ENCODE measurements at regions not wholly inside any gene's neighbourhood (a gene's known extent, or its start where the extent isn't known, plus 50 kb on each side); places are given as distances from the start of the nearest gene placed in this dataset.
"Not testable (repeated sequence)": the region's sequence is repeated elsewhere in the genome, so short reads cannot be mapped to it uniquely, and the experiment has no call there.

DNA sequence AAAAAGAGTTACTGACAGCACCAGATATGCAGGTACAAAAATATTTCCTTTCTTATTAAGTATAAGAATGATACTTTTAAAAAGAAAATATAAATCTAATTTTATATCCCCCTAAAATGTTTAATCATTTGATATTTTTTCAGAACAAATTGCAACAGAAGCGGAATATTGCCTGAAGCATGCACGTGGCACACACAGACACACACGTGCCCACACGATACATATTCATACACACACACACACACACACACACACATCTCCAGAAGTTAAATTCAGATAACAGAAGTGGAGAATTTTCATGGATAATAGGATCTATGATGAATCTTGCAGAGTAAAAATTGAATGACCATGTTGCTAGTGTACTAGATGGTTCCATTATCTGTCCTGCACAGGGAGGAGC is 445.2 kb downstream of the GPAT3 start:
- no peak for DNase-seq

DNA sequence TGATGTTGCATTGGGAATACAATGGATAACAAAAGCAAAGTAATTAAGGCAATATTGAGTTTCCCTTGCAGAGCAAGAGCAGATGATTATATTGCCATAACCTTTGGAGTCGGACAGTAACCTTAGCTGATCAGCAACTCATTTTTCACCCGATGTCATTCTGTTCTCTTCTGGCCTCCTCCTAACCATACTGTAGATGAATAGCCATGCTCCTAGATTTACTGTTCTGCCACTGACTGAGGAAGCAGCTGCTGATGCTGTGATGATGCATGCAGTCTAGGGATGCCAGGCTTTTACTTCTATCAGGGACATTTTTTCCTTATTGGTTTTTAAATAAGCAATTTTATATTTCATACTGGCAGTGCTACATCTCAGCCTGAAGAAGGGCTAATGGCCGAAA is 443.9 kb downstream of the GPAT3 start:
- DNase-seq: no peak

DNA sequence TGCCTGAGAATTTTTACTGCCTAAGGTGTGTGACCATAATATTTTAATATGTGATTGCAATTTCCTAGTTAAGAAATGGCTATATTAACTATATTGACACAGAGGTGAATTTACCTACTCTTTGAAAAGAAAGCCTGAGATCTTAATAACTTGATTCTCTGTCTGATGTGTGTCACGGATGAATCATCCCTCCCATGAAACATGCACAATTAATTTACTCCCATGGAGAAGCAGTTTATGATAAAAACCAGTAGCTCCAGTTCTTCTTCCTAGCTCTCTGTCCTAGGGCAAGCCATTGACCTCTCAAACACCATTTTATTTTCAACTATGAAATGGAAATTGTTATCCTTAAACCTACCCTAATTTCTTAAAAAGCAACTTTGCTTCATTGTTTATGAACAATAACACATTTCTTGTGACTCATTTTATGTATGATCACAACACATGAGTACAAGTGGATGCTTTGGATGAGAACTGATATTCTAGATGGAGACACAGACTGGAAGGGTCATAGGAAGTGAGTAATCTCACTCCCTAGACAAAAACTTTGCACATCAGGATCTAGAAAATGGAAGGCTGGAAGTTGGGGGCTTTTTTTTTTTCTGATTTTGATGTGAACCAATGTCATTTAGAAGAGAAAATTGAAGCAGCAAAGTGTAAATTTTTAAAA is 438.3 kb downstream of the GPAT3 start:
- DNase-seq: no peak

GRCh38 chr4:83964996-83965541 is 429.2 kb downstream of the GPAT3 start:
- peak; percentile 53 for DNase-seq

DNA sequence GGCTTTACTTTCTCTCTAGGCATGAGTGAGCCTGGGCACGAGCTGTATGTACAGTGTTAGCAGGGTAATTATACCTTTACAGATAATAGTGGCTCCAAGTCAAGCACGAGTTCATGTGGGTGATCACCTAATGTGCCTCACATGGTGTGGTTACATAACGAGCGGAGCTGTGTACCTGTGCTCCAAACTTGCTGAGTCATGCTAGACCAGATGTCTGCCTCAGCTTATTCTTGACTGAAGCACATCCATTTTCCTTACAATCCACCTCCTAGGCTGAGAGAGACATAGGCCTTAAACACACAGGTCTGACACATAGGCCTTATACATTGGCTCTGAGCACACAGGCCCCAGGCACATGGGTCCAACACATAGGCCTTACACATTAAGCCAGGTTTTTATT is 426.6 kb downstream of the GPAT3 start:
- DNase-seq: peak; percentile 9

DNA sequence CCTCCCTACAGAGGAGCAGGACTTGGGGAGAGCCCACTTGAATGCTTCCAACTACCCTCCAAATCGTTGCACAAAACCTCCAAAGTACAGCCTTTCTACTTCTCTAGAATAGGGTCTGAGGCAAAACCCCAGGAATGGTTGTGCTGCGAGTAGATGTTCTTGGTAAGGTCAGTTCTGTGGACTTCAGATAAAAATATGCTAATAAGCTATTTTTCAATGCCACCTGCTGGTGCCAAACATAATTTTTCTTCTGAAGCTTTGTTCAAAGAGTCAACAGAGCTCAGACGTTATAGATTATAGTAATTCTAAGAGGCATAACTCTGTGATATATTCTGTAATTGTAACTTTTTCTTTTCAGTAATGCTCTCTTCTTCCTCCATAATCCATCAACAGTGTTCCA is 425.7 kb downstream of the GPAT3 start:
- DNase-seq: peak; percentile 3

DNA sequence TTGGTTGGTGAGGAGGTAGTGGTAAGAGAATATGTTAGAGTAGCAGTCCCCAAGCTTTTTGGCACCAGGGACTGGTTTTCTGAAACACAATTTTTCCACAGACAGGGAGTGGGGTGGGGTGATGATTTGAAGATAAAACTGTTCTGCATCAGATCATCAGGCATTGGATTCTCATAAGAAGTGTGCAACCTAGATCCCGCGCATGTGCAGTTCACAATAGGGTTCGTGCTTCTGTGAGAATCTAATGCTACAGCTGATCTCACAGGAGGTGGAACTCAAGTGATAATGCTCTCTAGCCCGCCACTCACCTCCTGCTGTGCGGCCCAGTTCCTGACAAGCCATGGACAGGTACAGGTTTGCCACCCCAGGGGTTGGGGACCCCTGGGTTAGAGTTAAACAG is 423.3 kb downstream of the GPAT3 start:
- DNase-seq: no peak

- DNase-seq: no peak
Measured at GRCh38 chr4:83947830-83948193, 411.9 kb downstream of the GPAT3 start.

DNA sequence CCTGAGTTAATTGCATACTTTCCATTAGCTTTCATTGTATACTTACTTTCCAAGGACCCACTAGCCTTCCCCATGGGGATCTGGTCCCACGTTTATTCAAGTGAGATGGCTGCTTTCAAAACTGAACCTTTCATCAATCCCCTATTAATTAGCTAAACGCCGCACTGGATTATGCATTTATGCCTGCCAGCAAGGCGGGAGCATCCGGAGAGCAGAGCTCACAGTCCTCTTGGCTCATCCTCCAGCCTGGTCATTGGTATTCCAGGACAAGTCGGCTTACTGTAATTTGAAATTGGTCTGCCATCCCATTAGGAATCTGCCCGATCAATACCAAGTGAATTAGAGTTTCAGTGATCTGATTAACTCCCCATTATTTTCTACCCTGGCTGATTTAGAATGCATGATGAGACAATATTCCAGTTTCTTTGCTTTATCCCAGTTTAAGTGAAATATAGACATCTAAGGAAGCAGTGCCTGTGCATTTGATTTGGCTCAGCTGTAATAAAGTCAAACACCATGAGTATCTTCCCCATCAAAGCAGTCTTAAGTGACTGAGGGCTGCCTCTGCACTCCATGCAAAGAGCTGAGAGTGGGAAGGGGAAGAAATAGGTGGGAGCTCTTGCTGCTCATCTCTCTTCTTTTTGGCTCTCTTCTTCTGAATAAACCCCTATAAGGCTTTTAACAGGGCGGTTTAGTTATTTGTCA is 411.4 kb downstream of the GPAT3 start:
- DNase-seq: no peak

- not testable (repeated sequence) for DNase-seq
Measured at GRCh38 chr4:83943691-83944090, 407.8 kb downstream of the GPAT3 start.

- no peak for DNase-seq
Measured at GRCh38 chr4:83932750-83933391, 397.0 kb downstream of the GPAT3 start.

DNA sequence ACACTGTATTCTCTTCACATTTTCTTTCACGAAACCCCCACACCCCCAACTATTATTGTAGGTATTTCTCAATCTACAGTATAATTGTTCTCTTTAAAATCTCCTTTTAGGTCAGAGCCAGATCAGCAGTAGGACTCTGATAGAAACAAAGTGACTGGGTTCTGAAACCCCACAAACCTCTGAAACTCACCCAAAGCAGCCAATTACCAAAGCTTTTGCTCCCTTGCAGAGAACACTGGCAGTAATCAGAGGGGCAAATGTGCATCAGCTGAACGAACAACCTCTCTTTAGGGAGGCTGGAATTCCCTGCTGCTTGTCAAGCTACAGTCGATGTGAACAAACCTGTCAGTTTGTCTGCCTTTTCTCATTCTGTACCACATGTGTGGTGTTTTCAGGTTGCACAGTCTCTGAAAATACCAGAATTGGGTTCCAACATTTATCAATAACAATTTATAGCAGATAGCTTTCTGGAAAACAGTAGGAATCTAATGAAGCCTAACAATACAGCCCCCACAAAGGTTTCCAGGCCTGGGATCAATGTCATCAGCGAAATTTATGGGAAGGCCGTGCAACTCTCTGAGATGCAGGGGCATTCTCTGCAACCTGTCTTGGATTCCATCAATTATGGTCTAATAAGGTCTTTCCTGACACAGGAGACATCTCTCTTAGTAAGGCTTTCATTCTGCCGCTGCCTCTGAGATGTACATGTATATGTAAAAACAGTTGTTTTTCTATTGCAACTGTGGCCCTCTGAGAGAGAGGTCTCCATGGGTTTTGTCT is 395.9 kb downstream of the GPAT3 start:
- no peak for DNase-seq

DNA sequence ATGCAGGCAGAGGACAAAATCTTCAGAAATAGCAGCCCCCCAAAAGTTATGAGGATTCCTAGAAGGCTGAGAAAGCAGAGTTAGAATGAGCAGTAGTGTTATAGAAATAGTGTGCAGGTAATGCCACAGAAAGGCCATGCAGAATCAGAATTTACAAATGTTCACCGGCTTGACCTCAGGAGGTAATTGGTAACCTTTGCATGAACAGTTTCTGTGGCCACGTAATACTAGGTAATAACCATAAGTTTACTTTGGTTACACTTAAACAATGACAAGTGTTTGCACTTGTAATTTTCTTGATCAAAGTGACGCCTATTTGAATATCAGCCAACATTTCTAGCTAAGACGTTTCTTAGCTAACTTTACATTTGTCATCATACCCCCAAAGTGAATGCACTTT is 393.6 kb downstream of the GPAT3 start:
- DNase-seq: peak; percentile 27

- no peak for DNase-seq
Measured at GRCh38 chr4:83926950-83927349, 391.0 kb downstream of the GPAT3 start.

DNA sequence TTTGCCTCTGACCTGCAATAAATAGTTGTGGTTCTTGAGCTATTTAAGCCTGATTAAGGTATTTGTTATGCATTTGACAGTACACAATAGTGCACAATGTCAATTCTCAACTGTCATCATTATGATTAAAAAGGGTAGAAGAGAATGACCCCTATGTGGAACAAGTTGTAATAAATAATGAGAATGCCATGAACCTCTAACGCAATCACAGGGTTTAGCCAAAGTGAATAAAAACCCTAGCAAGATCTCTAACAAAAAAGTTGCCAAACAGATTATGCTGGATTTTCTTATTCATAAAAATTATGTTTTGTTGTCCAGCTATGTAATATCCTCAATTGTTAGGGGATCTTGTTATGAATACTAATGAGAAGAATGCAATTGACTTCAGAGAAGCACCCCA is 387.4 kb downstream of the GPAT3 start:
- DNase-seq: no peak

- no peak for DNase-seq
Measured at GRCh38 chr4:83922402-83922801, 386.5 kb downstream of the GPAT3 start.

- DNase-seq: no peak
Measured at GRCh38 chr4:83921124-83921523, 385.2 kb downstream of the GPAT3 start.

- DNase-seq: no peak
Measured at GRCh38 chr4:83920375-83920774, 384.5 kb downstream of the GPAT3 start.

GRCh38 chr4:83917572-83917971 is 381.7 kb downstream of the GPAT3 start:
- DNase-seq: peak; percentile 36

DNA sequence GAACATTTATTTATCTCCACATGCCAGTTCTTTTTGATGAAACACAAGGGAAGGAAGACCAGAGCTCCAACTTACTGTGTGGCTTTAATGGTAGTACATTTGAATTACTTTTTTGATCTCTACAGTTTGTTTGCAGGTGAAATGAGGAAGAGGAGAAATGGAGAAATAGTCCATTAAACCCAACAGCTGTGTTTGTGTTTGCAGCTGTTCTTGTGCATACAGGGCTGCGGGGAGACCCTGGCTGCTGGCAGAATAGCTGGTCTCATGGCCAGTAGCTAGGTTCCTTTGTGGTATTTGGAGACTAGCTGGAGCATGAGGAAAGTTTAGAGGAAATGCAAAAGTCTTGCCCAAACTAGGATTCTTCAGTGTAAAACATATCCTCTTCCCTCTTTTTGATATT is 374.8 kb downstream of the GPAT3 start:
- DNase-seq: no peak

DNA sequence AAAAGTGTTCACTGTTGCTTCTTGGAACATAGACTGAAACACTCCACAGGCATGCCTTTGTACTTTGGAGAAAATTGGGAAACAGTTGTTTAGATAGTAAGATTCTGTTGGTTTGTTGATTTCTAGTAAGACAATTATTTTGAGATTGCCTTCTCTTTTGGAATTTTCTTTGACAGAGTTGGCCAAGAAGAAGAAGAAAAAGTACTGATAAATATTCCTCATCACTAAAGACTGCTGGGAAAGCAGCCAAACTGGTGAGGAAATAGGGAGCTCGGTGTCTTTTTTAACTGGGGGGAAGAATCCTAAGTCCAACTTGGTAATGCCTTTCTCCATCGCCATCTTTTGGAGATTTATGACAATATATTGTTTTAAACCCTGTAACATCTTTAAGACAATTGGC is 370.7 kb downstream of the GPAT3 start:
- no peak for DNase-seq

- peak; percentile 46 for DNase-seq
Measured at GRCh38 chr4:83905952-83906351, 370.0 kb downstream of the GPAT3 start.

DNA sequence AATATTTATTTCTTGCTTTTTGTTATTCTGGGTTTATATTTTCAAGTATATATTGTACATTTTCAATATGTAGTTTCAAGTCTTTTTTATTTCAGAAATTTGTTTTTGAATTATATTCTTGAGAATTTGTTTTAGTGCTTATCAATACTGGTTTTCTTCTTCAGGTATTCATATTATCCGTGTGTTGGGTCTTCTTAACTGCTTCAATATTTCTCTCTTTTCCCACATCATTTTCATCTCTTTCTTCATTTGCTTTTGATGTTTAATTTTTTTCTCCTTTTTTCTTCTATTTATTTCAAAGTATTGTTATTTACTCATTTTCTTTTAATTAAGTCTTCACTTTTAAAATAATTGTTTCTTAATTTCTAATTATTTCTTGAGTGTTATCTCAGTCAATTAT is 367.8 kb downstream of the GPAT3 start:
- DNase-seq: not testable (repeated sequence)

All from DMS53 (cell line).